Keratinocyte (primary cell): ENCODE measurements at regions not wholly inside any gene's neighbourhood (a gene's known extent, or its start where the extent isn't known, plus 50 kb on each side); places are given as distances from the start of the nearest gene placed in this dataset.

Source experiments
- DNase-seq: peaks from one replicate; pipeline ENCODE4 v3.0.0-alpha.2; 2011; ENCODE audit warnings: low read depth, missing footprints, low spot score
- FAIRE-seq: peaks from 2 replicates; lab custom pipeline; 2011; peaks lifted over from hg19 to GRCh38; lab: Jason Lieb, UNC
- H2AFZ ChIP-seq: 2 replicates; pipeline ENCODE4 v1.6.0; 2012; ENCODE audit warnings: low read length, control low read depth, inconsistent platforms; ENCODE audit not compliant: control insufficient read depth
- H3K27ac ChIP-seq: 2 replicates; pipeline ENCODE4 v1.5.1; 2011; ENCODE audit warnings: low read length; ENCODE audit not compliant: control insufficient read depth, insufficient read depth
- H3K27me3 ChIP-seq: 3 replicates; pipeline ENCODE4 v1.6.0; 2011; ENCODE audit warnings: low read length; ENCODE audit not compliant: control insufficient read depth, insufficient read depth; ENCODE audit errors: extremely low read depth
- H3K36me3 ChIP-seq, 2 experiments: 2 replicates in 1 of 2; 3 replicates in 1 of 2; pipeline ENCODE4 v1.5.1; 2011; ENCODE audit warnings: low read length in 2 of 2, mild to moderate bottlenecking in 1 of 2; ENCODE audit not compliant: control insufficient read depth in 2 of 2, insufficient read depth in 2 of 2; ENCODE audit errors: extremely low read depth in 1 of 2
- H3K4me1 ChIP-seq: 3 replicates; pipeline ENCODE4 v1.5.1; 2011; ENCODE audit warnings: low read length; ENCODE audit not compliant: control insufficient read depth, insufficient read depth; ENCODE audit errors: extremely low read depth
- H3K4me2 ChIP-seq: 3 replicates; pipeline ENCODE4 v1.6.0; 2011; ENCODE audit warnings: low read depth, low read length; ENCODE audit not compliant: control insufficient read depth, insufficient read depth; ENCODE audit errors: extremely low read depth
- H3K4me3 ChIP-seq, 3 experiments: fragments of 200-600 bp in 1 of 3; sonication (generic) in 1 of 3; 2 replicates in 2 of 3; 3 replicates in 1 of 3; pipeline ENCODE4 v1.5.1; 2011 to 2016; ENCODE audit warnings: low read length in 3 of 3, mild to moderate bottlenecking in 3 of 3, control low read depth in 2 of 3, inconsistent platforms in 1 of 3, low read depth in 1 of 3, mixed read lengths in 1 of 3, mixed run types in 1 of 3, moderate library complexity in 1 of 3; ENCODE audit not compliant: control insufficient read depth in 2 of 3, insufficient read depth in 2 of 3; ENCODE audit errors: extremely low read depth in 1 of 3
- H3K79me2 ChIP-seq: 2 replicates; pipeline ENCODE4 v1.6.0; 2012; ENCODE audit warnings: low read length; ENCODE audit not compliant: control insufficient read depth, insufficient read depth
- H3K9ac ChIP-seq: 3 replicates; pipeline ENCODE4 v1.6.0; 2011; ENCODE audit warnings: low read length; ENCODE audit not compliant: control insufficient read depth, insufficient read depth; ENCODE audit errors: extremely low read depth
- H3K9me1 ChIP-seq: 3 replicates; pipeline ENCODE4 v1.6.0; 2011; ENCODE audit warnings: low read length; ENCODE audit not compliant: control insufficient read depth, insufficient read depth; ENCODE audit errors: extremely low read depth
- H3K9me3 ChIP-seq: 2 replicates; pipeline ENCODE4 v1.5.1; 2012; ENCODE audit warnings: low read depth, low read length; ENCODE audit not compliant: control insufficient read depth
- H4K20me1 ChIP-seq: 3 replicates; pipeline ENCODE4 v1.6.0; 2011; ENCODE audit warnings: low read length; ENCODE audit not compliant: control insufficient read depth, insufficient read depth; ENCODE audit errors: extremely low read depth
- EZH2 ChIP-seq: IDR thresholded peaks from one replicate; pipeline ENCODE4 v1.6.1; 2012; ENCODE audit warnings: inconsistent platforms, mild to moderate bottlenecking, low read length, moderate library complexity
- dilution Hi-C: fragments of 300-500 bp; cut with MboI; formaldehyde crosslinking; loops from one replicate; pipeline ENCODE4 v1.7.0; 2020; ENCODE audit warnings: low sequenced_read_pairs; ENCODE audit not compliant: extremely low pct_ligation_motif_present
- TF ChIP-seq, protein P1 (sequence below), 3 experiments: IDR thresholded peaks in 1 of 3; conservative IDR thresholded peaks in 1 of 3; optimal IDR thresholded peaks in 1 of 3; 2 replicates in 2 of 3; 3 replicates in 1 of 3; pipeline versions ENCODE3 to v1.5.1; 2011; ENCODE audit warnings: low read length in 3 of 3, mild to moderate bottlenecking in 3 of 3, moderate library complexity in 2 of 3, control low read depth in 1 of 3, inconsistent platforms in 1 of 3; ENCODE audit not compliant: insufficient read depth in 2 of 3; ENCODE audit errors: extremely low read depth in 1 of 3

DNA sequence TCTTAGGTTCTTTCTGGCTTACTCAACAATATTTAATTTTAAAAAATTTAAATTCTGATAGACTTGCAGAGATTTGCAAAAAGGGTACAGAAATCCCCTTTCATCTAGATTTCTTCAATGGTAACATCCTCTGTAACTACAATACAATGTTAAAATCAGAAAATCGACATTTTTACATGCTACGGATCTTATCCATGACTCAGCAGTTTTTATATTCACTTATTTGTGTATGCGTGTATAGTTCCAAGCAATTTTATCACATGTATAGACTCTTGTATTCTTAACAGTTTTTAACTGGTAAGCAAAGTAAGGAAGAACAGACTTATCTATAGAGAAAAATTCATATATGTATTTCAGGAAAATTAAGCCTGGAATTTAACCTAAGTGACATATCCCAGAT, 256.1 kb upstream of the MEX3C start:
- H3K4me1 ChIP-seq, result no peaks in the 10 kb centered on the region
- FAIRE-seq (no peak), DNase-seq (no peak)
- dilution Hi-C loops, result no loop called here
- no peak overlapping the region for H2AFZ ChIP-seq
- no peak for TF ChIP-seq EZH2
- TF ChIP-seq, protein P1, sequence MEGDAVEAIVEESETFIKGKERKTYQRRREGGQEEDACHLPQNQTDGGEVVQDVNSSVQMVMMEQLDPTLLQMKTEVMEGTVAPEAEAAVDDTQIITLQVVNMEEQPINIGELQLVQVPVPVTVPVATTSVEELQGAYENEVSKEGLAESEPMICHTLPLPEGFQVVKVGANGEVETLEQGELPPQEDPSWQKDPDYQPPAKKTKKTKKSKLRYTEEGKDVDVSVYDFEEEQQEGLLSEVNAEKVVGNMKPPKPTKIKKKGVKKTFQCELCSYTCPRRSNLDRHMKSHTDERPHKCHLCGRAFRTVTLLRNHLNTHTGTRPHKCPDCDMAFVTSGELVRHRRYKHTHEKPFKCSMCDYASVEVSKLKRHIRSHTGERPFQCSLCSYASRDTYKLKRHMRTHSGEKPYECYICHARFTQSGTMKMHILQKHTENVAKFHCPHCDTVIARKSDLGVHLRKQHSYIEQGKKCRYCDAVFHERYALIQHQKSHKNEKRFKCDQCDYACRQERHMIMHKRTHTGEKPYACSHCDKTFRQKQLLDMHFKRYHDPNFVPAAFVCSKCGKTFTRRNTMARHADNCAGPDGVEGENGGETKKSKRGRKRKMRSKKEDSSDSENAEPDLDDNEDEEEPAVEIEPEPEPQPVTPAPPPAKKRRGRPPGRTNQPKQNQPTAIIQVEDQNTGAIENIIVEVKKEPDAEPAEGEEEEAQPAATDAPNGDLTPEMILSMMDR (optimal IDR thresholded peaks at IDR 0.05 in 1 of 3, IDR thresholded peaks at IDR 0.05 in 1 of 3, conservative IDR thresholded peaks at IDR 0.05 in 1 of 3; ENCODE audit: extremely low read depth in 1 of 3, insufficient read depth in 2 of 3, low read length in 3 of 3), result no peak
- no peak overlapping the region for H3K4me3 ChIP-seq
- H3K27me3 ChIP-seq, result no peaks in the 10 kb centered on the region
- no peaks in the 10 kb centered on the region for H4K20me1 ChIP-seq
- H3K9me1 ChIP-seq, result no peaks in the 10 kb centered on the region
- no peak overlapping the region for H3K4me2 ChIP-seq
- no peak overlapping the region for H3K27ac ChIP-seq
- no peaks in the 10 kb centered on the region for H3K36me3 ChIP-seq
- no peaks in the 10 kb centered on the region for H3K79me2 ChIP-seq
- H3K9me3 ChIP-seq, result no peaks in the 10 kb centered on the region
- no peak overlapping the region for H3K9ac ChIP-seq

DNA sequence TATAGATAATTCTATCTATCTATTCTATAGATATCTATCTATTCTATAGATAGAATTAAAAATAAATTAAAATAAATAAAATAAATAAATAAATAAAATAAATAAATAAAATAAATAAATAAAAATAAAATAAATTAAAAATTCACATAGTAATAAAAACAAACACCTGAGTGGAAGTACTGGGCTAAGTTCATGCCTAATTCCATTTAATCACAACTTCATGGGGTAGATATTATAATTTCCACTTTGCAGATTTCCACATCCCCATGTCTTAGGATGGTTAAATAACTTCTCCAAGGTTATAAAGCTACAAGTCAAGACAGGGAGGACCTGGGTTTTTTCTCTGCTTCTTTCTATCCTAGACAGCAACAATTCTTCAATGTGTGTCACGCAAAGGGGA, 261.4 kb upstream of the MEX3C start:
- no peak overlapping the region for H3K4me3 ChIP-seq
- H4K20me1 ChIP-seq, result no peaks in the 10 kb centered on the region
- H3K79me2 ChIP-seq, result no peaks in the 10 kb centered on the region
- dilution Hi-C loops, result no loop called here
- FAIRE-seq (no peak), DNase-seq (no peak)
- H3K36me3 ChIP-seq, result no peaks in the 10 kb centered on the region
- TF ChIP-seq EZH2, result no peak
- no peak overlapping the region for H3K27ac ChIP-seq
- H3K9me3 ChIP-seq, result no peaks in the 10 kb centered on the region
- no peaks in the 10 kb centered on the region for H3K27me3 ChIP-seq
- H3K4me2 ChIP-seq, result no peak overlapping the region
- H2AFZ ChIP-seq, result no peak overlapping the region
- H3K9ac ChIP-seq, result no peak overlapping the region
- no peaks in the 10 kb centered on the region for H3K9me1 ChIP-seq
- no peaks in the 10 kb centered on the region for H3K4me1 ChIP-seq

DNA sequence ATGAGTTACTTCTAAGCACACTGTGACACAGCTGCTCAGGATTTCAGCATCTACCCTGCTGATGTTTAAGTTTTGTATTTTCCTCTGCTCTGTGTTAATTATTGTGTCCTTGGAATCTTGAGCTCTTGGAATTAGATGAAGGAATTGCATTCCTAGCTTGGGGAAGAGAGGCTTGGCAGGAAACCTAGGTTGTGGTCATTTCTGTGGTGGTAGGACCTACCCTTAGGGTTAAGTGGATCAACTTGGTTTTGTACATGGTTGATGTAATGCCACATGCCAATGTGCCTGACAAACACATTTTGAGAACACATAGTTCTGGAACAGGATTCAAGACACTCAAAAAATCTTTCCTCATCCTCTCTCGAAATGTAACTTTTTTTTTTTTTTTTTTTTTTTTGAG, 264.5 kb upstream of the MEX3C start:
- Histone ChIP-seq H2AFZ (no peak overlapping the region), H3K9me1 (no peaks in the 10 kb centered on the region), H3K27ac (no peak overlapping the region), H3K4me2 (no peak overlapping the region), H3K4me1 (no peaks in the 10 kb centered on the region), H3K4me3 (no peak overlapping the region), H3K27me3 (no peaks in the 10 kb centered on the region), H3K36me3 (no peaks in the 10 kb centered on the region), H3K9me3 (no peaks in the 10 kb centered on the region), H4K20me1 (no peaks in the 10 kb centered on the region), H3K79me2 (no peaks in the 10 kb centered on the region), H3K9ac (no peak overlapping the region)
- DNase-seq (no peak), FAIRE-seq (no peak)
- dilution Hi-C loops, result no loop called here
- no peak for TF ChIP-seq EZH2
- TF ChIP-seq, protein P1 (optimal IDR thresholded peaks at IDR 0.05 in 1 of 3, IDR thresholded peaks at IDR 0.05 in 1 of 3, conservative IDR thresholded peaks at IDR 0.05 in 1 of 3; ENCODE audit: extremely low read depth in 1 of 3, insufficient read depth in 2 of 3, low read length in 3 of 3), result no peak
